ENCODE measurements at regions not wholly inside any gene's neighbourhood (a gene's known extent, or its start where the extent isn't known, plus 50 kb on each side); places are given as distances from the start of the nearest gene placed in this dataset.

- no peak for TF ChIP-seq REST (IDR thresholded peaks at IDR 0.05; ENCODE audit: insufficient read depth in 1 of 2, low read depth in 2 of 2, low read length in 2 of 2)
- TF ChIP-seq SIN3A (IDR thresholded peaks at IDR 0.05; ENCODE audit: borderline replicate concordance, insufficient read depth, low read length), result no peak
- no peak for TF ChIP-seq FOXP2 (optimal IDR thresholded peaks at IDR 0.05; ENCODE audit: borderline replicate concordance, extremely low read depth, extremely low read length, insufficient read depth)
- TF ChIP-seq POLR2AphosphoS5 (IDR thresholded peaks at IDR 0.05; ENCODE audit: low read depth, low read length), result no peak
- TF ChIP-seq TAF1 (IDR thresholded peaks at IDR 0.05; ENCODE audit: borderline replicate concordance, insufficient read depth, low read length), result no peak
Measured at GRCh38 chr13:80121038-80121437, 219.9 kb downstream of the SPRY2 start.

DNA sequence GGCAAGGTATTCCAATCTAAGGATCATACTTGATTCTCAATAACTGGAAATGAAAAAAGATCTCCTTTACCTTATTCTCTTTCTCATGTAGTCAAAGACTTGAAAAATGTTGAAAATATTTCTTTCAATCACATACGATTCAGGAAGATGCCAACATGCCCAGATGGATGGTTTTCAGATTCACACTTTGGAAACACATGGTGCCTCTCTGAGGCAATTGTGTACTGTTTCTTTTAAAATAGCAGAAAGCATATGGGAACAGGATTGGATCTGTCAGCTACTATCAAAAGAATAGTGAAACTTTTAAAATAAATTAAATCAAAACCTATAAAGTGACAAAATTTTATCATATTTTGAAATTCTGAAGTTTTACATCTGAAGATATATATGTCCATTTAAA, 222.4 kb downstream of the SPRY2 start:
- no peak for TF ChIP-seq TAF1 (IDR thresholded peaks at IDR 0.05; ENCODE audit: borderline replicate concordance, insufficient read depth, low read length)
- no peak for TF ChIP-seq POLR2AphosphoS5 (IDR thresholded peaks at IDR 0.05; ENCODE audit: low read depth, low read length)
- TF ChIP-seq FOXP2 (optimal IDR thresholded peaks at IDR 0.05; ENCODE audit: borderline replicate concordance, extremely low read depth, extremely low read length, insufficient read depth), result no peak
- TF ChIP-seq REST (IDR thresholded peaks at IDR 0.05; ENCODE audit: insufficient read depth in 1 of 2, low read depth in 2 of 2, low read length in 2 of 2), result no peak
- no peak for TF ChIP-seq SIN3A (IDR thresholded peaks at IDR 0.05; ENCODE audit: borderline replicate concordance, insufficient read depth, low read length)

- no peak for TF ChIP-seq TAF1 (IDR thresholded peaks at IDR 0.05; ENCODE audit: borderline replicate concordance, insufficient read depth, low read length)
- TF ChIP-seq SIN3A (IDR thresholded peaks at IDR 0.05; ENCODE audit: borderline replicate concordance, insufficient read depth, low read length), result no peak
- TF ChIP-seq POLR2AphosphoS5 (IDR thresholded peaks at IDR 0.05; ENCODE audit: low read depth, low read length), result no peak
- TF ChIP-seq REST (IDR thresholded peaks at IDR 0.05; ENCODE audit: insufficient read depth in 1 of 2, low read depth in 2 of 2, low read length in 2 of 2), result no peak
- no peak for TF ChIP-seq FOXP2 (optimal IDR thresholded peaks at IDR 0.05; ENCODE audit: borderline replicate concordance, extremely low read depth, extremely low read length, insufficient read depth)
Measured at GRCh38 chr13:80118099-80118498, 222.8 kb downstream of the SPRY2 start.

DNA sequence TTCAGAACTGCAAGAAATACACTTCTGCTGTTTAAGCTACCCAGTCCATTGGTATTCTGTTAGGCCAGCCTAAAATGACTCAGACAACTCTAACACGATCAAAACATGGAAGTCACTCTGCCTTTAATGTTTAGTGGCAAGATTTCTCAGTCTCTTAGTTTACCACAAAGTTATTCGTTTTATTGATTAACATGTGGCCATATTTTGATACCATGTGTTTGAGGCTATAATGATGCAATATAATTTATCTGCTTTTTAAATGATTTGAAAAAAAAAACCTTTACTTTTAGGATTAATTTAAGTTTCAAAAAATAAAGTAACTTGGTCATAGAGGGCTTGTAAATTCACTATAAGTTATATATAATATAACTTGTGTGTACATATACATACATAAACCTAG, 223.4 kb downstream of the SPRY2 start:
- TF ChIP-seq SIN3A (IDR thresholded peaks at IDR 0.05; ENCODE audit: borderline replicate concordance, insufficient read depth, low read length) (no peak), TAF1 (IDR thresholded peaks at IDR 0.05; ENCODE audit: borderline replicate concordance, insufficient read depth, low read length) (no peak), POLR2AphosphoS5 (IDR thresholded peaks at IDR 0.05; ENCODE audit: low read depth, low read length) (no peak), FOXP2 (optimal IDR thresholded peaks at IDR 0.05; ENCODE audit: borderline replicate concordance, extremely low read depth, extremely low read length, insufficient read depth) (no peak), REST (IDR thresholded peaks at IDR 0.05; ENCODE audit: insufficient read depth in 1 of 2, low read depth in 2 of 2, low read length in 2 of 2) (no peak)

- TF ChIP-seq POLR2AphosphoS5 (IDR thresholded peaks at IDR 0.05; ENCODE audit: low read depth, low read length), result no peak
- TF ChIP-seq TAF1 (IDR thresholded peaks at IDR 0.05; ENCODE audit: borderline replicate concordance, insufficient read depth, low read length), result no peak
- TF ChIP-seq SIN3A (IDR thresholded peaks at IDR 0.05; ENCODE audit: borderline replicate concordance, insufficient read depth, low read length), result no peak
- TF ChIP-seq REST (IDR thresholded peaks at IDR 0.05; ENCODE audit: insufficient read depth in 1 of 2, low read depth in 2 of 2, low read length in 2 of 2), result no peak
- TF ChIP-seq FOXP2 (optimal IDR thresholded peaks at IDR 0.05; ENCODE audit: borderline replicate concordance, extremely low read depth, extremely low read length, insufficient read depth), result no peak
Measured at GRCh38 chr13:80116107-80116506, 224.8 kb downstream of the SPRY2 start.

All from PFSK-1 (cell line).